SK-N-SH treated with all-trans-retinoic acid at 6 μM for 48 hours (cell line): ENCODE measurements at regions not wholly inside any gene's neighbourhood (a gene's known extent, or its start where the extent isn't known, plus 50 kb on each side); places are given as distances from the start of the nearest gene placed in this dataset.
"Not testable (repeated sequence)": the region's sequence is repeated elsewhere in the genome, so short reads cannot be mapped to it uniquely, and the experiment has no call there.

Source experiments
- ATAC-seq: fragments of 200-7000 bp; cut with Tn5 transposase; 3 replicates; pipeline ENCODE4 v1.9.1; 2020; ENCODE audit warnings: mild to moderate bottlenecking, moderate library complexity
- BACH2 ChIP-seq: fragments of 250-450 bp; sonication (Bioruptor Pico); IDR thresholded peaks from 2 replicates; pipeline ENCODE4 v1.9.0; 2021; ENCODE audit warnings: mild to moderate bottlenecking, borderline replicate concordance
- CSDC2 ChIP-seq: fragments of 250-450 bp; sonication (Bioruptor Pico); IDR thresholded peaks from 2 replicates; pipeline ENCODE4 v1.5.0; 2020; ENCODE audit warnings: mild to moderate bottlenecking, moderate library complexity
- CSRNP3 ChIP-seq: fragments of 250-450 bp; sonication (Bioruptor Pico); IDR thresholded peaks from 2 replicates; pipeline ENCODE4 v1.5.1; 2021; ENCODE audit warnings: mild to moderate bottlenecking, moderate library complexity
- GLIS3 ChIP-seq: fragments of 250-450 bp; sonication (Bioruptor Pico); IDR thresholded peaks from 2 replicates; pipeline ENCODE4 v1.5.0; 2020; ENCODE audit warnings: mild to moderate bottlenecking, moderate library complexity
- ISL1 ChIP-seq: fragments of 250-450 bp; sonication (Bioruptor Pico); IDR thresholded peaks from 2 replicates; pipeline ENCODE4 v2.1.2; 2022; ENCODE audit warnings: mild to moderate bottlenecking, moderate library complexity
- PATZ1 ChIP-seq: fragments of 250-450 bp; sonication (Bioruptor Pico); IDR thresholded peaks from 2 replicates; pipeline ENCODE4 v1.8.0; 2020; ENCODE audit warnings: mild to moderate bottlenecking, moderate library complexity, borderline replicate concordance
- POU6F1 ChIP-seq: fragments of 250-450 bp; sonication (Bioruptor Pico); IDR thresholded peaks from 2 replicates; pipeline ENCODE4 v1.8.0; 2021; ENCODE audit warnings: low read depth, mild to moderate bottlenecking, moderate library complexity, borderline replicate concordance
- PPARA ChIP-seq: fragments of 250-450 bp; sonication (Bioruptor Pico); IDR thresholded peaks from 2 replicates; pipeline ENCODE4 v1.5.0; 2020; ENCODE audit warnings: mild to moderate bottlenecking, borderline replicate concordance
- RARB ChIP-seq: fragments of 250-450 bp; sonication (Bioruptor Pico); IDR thresholded peaks from 2 replicates; pipeline ENCODE4 v1.8.0; 2021; ENCODE audit warnings: mild to moderate bottlenecking, moderate library complexity
- TCF4 ChIP-seq: fragments of 250-450 bp; sonication (Bioruptor Pico); IDR thresholded peaks from 2 replicates; pipeline ENCODE4 v1.8.0; 2021; ENCODE audit warnings: mild to moderate bottlenecking, moderate library complexity, borderline replicate concordance
- TSHZ2 ChIP-seq: fragments of 250-450 bp; sonication (Bioruptor Pico); IDR thresholded peaks from 2 replicates; pipeline ENCODE4 v1.5.0; 2020; ENCODE audit warnings: mild to moderate bottlenecking, moderate library complexity
- ZC3H10 ChIP-seq: fragments of 250-450 bp; sonication (Bioruptor Pico); IDR thresholded peaks from 2 replicates; pipeline ENCODE4 v1.5.1; 2021; ENCODE audit warnings: mild to moderate bottlenecking, moderate library complexity
- ZFP3 ChIP-seq: fragments of 250-450 bp; sonication (Bioruptor Pico); IDR thresholded peaks from 2 replicates; pipeline ENCODE4 v1.5.0; 2020; ENCODE audit warnings: mild to moderate bottlenecking, moderate library complexity
- ZFP30 ChIP-seq: fragments of 450-650 bp; formaldehyde crosslinking; IDR thresholded peaks from 2 replicates; pipeline ENCODE4 v1.5.0; 2022; ENCODE audit warnings: mild to moderate bottlenecking, moderate library complexity
- ZNF70 ChIP-seq: fragments of 450-650 bp; formaldehyde crosslinking; IDR thresholded peaks from 2 replicates; pipeline ENCODE4 v1.5.0; 2020; ENCODE audit warnings: mild to moderate bottlenecking, moderate library complexity

- ATAC-seq = peak; percentile 24
- TF ChIP-seq ISL1 (CRISPR knock-in tag) = peak; percentile 23; the same call in 1 of the 2 replicates
- TF ChIP-seq CSRNP3 = no peak
These were observed 87.0 kb upstream of the DST start for GRCh38 chr6:56729719-56730118.

GRCh38 chr6:56729166-56729565 lies 86.5 kb upstream of the DST start:
- not testable (repeated sequence) for ATAC-seq

- TF ChIP-seq ISL1 (CRISPR knock-in tag) = peak; percentile 82
- TF ChIP-seq POU6F1 (CRISPR knock-in tag) = no peak
- no peak for TF ChIP-seq ZFP3 (CRISPR knock-in tag)
- TF ChIP-seq, all 23 proteins: peak for 1
- peak; percentile 45 for ATAC-seq
These were observed 84.6 kb upstream of the DST start for GRCh38 chr6:56727097-56727850.

GRCh38 chr6:56725254-56725653 lies 82.6 kb upstream of the DST start:
- no peak for TF ChIP-seq PPARA
- no peak for TF ChIP-seq CSDC2 (CRISPR knock-in tag)
- TF ChIP-seq TCF4 (CRISPR knock-in tag) = no peak
- no peak for TF ChIP-seq BACH2 (CRISPR knock-in tag)
- no peak for TF ChIP-seq POU6F1 (CRISPR knock-in tag)
- TF ChIP-seq RARB = no peak
- TF ChIP-seq GLIS3 = no peak
- TF ChIP-seq ZC3H10 (CRISPR knock-in tag) = no peak
- TF ChIP-seq TSHZ2 (CRISPR knock-in tag) = no peak
- TF ChIP-seq ZFP30 = no peak
- no peak for TF ChIP-seq ZNF70 (CRISPR knock-in tag)
- no peak for TF ChIP-seq ISL1 (CRISPR knock-in tag)
- TF ChIP-seq PATZ1 (CRISPR knock-in tag) = no peak
- no peak for TF ChIP-seq CSRNP3

More at GRCh38 chr6:56725254-56725653, 82.6 kb upstream of the DST start:
- ATAC-seq = peak; percentile 6; the same call in 2 of the 3 replicates
